Neuronal stem cell (in vitro differentiated cells): ENCODE measurements at regions not wholly inside any gene's neighbourhood (a gene's known extent, or its start where the extent isn't known, plus 50 kb on each side); places are given as distances from the start of the nearest gene placed in this dataset.

Experiments used
- DNase-seq: peaks from one replicate; pipeline ENCODE4 v3.0.0-alpha.2; 2013; ENCODE audit warnings: low spot score
- H2AFZ ChIP-seq: one replicate; pipeline ENCODE4 v1.6.1; 2013; ENCODE audit warnings: mild to moderate bottlenecking, low read length, inconsistent platforms
- H2AK5ac ChIP-seq: 2 replicates; pipeline ENCODE4 v1.6.1; 2013; ENCODE audit warnings: low read depth, mild to moderate bottlenecking, inconsistent platforms, low read length, moderate library complexity, mixed read lengths
- H2BK120ac ChIP-seq: 2 replicates; pipeline ENCODE4 v1.6.1; 2013; ENCODE audit warnings: low read depth, mild to moderate bottlenecking, inconsistent platforms, low read length, moderate library complexity, mixed read lengths
- H2BK12ac ChIP-seq: one replicate; pipeline ENCODE4 v1.6.1; 2013; ENCODE audit warnings: low read length, inconsistent platforms
- H2BK15ac ChIP-seq: 2 replicates; pipeline ENCODE4 v1.6.1; 2013; ENCODE audit warnings: mild to moderate bottlenecking, low read length, inconsistent platforms, mixed read lengths
- H2BK5ac ChIP-seq: one replicate; pipeline ENCODE4 v1.6.1; 2013; ENCODE audit warnings: inconsistent platforms, mild to moderate bottlenecking, low read length, moderate library complexity
- H3K14ac ChIP-seq: one replicate; pipeline ENCODE4 v1.6.1; 2013; ENCODE audit warnings: low read length, inconsistent platforms
- H3K18ac ChIP-seq: 2 replicates; pipeline ENCODE4 v1.6.1; 2013; ENCODE audit warnings: low read length, inconsistent platforms
- H3K23ac ChIP-seq: 2 replicates; pipeline ENCODE4 v1.6.1; 2013; ENCODE audit warnings: low read depth, mild to moderate bottlenecking, mixed read lengths, low read length, inconsistent platforms; ENCODE audit not compliant: poor library complexity
- H3K27ac ChIP-seq: replicated peaks from 3 replicates; pipeline ENCODE4 v1.5.1; 2013; ENCODE audit warnings: low read length, inconsistent platforms
- H3K27me3 ChIP-seq, 3 experiments: 2 replicates each; pipeline ENCODE4 v1.6.1; 2013; ENCODE audit warnings: low read length in 3 of 3, mild to moderate bottlenecking in 2 of 3, inconsistent platforms in 1 of 3, low read depth in 1 of 3, mixed read lengths in 1 of 3, moderate library complexity in 1 of 3; ENCODE audit not compliant: control insufficient read depth in 3 of 3, insufficient read depth in 3 of 3
- H3K36me3 ChIP-seq, 2 donors: replicated peaks in 1 of 2; 2 replicates each; pipeline ENCODE4 v1.6.1; 2013; ENCODE audit warnings: low read length in 2 of 2; ENCODE audit not compliant: control insufficient read depth in 2 of 2, insufficient read depth in 2 of 2
- H3K4ac ChIP-seq: 2 replicates; pipeline ENCODE4 v1.6.1; 2013; ENCODE audit warnings: inconsistent platforms, mild to moderate bottlenecking, low read length, moderate library complexity
- H3K4me1 ChIP-seq, 2 donors: 1 replicate in 1 of 2; 2 replicates in 1 of 2; pipeline ENCODE4 v1.6.1; 2013; ENCODE audit warnings: low read length in 2 of 2, low read depth in 1 of 2; ENCODE audit not compliant: control insufficient read depth in 2 of 2, insufficient read depth in 1 of 2
- H3K4me2 ChIP-seq: one replicate; pipeline ENCODE4 v1.6.1; 2013; ENCODE audit warnings: mild to moderate bottlenecking, low read length, inconsistent platforms; ENCODE audit not compliant: insufficient read depth, poor library complexity, severe bottlenecking
- H3K4me3 ChIP-seq, 2 donors: 2 replicates each; pipeline ENCODE4 v1.5.1; 2013; ENCODE audit warnings: low read length in 2 of 2, mild to moderate bottlenecking in 2 of 2, inconsistent platforms in 1 of 2, moderate library complexity in 1 of 2
- H3K79me1 ChIP-seq: one replicate; pipeline ENCODE4 v1.6.1; 2013; ENCODE audit warnings: low read depth, mild to moderate bottlenecking, inconsistent platforms, low read length, moderate library complexity
- H3K9ac ChIP-seq: one replicate; pipeline ENCODE4 v1.6.1; 2013; ENCODE audit warnings: mild to moderate bottlenecking, low read depth, low read length, inconsistent platforms; ENCODE audit not compliant: poor library complexity
- H3K9me3 ChIP-seq, 2 donors: replicated peaks in 1 of 2; 2 replicates each; pipeline versions ENCODE3 to v1.6.1; 2013; ENCODE audit warnings: low read length in 2 of 2, mild to moderate bottlenecking in 2 of 2, inconsistent platforms in 1 of 2, low read depth in 1 of 2, mixed read lengths in 1 of 2, moderate library complexity in 1 of 2; ENCODE audit not compliant: control insufficient read depth in 2 of 2, insufficient read depth in 1 of 2
- H4K8ac ChIP-seq: one replicate; pipeline ENCODE4 v1.6.1; 2013; ENCODE audit warnings: low read depth, mild to moderate bottlenecking, inconsistent platforms, low read length, moderate library complexity
- H4K91ac ChIP-seq: one replicate; pipeline ENCODE4 v1.6.1; 2013; ENCODE audit warnings: low read length, low read depth, mild to moderate bottlenecking, inconsistent platforms; ENCODE audit not compliant: poor library complexity
- WGBS, 2 donors: extraction: QIAGEN DNeasy Blood & Tissue Kit; methylation state at CpG; one replicate each; pipeline ENCODE4 v1.1.7; 2013; ENCODE audit warnings: missing lambda C conversion rate in 2 of 2, mixed read lengths in 1 of 2; ENCODE audit not compliant: insufficient read length in 2 of 2, insufficient replicate concordance in 1 of 2; ENCODE audit errors: extremely low coverage in 2 of 2; 5-methylcytosine and 5-hydroxymethylcytosine counted together

GRCh38 chr5:159663986-159664385 lies 252.3 kb upstream of the ADRA1B start:
- Histone ChIP-seq H2BK5ac (no peak overlapping the region), H3K18ac (no peak overlapping the region), H3K79me1 (no peaks in the 10 kb centered on the region), H4K8ac (no peak overlapping the region), H3K27ac (no peak overlapping the region), H2BK12ac (no peak overlapping the region), H3K4me3 (no peak overlapping the region), H3K23ac (no peak overlapping the region), H3K4ac (no peak overlapping the region), H3K4me1 (no peaks in the 10 kb centered on the region), H3K36me3 (no peaks in the 10 kb centered on the region), H3K9me3 (no peaks in the 10 kb centered on the region), H3K4me2 (no peak overlapping the region), H3K9ac (no peak overlapping the region), H3K14ac (no peak overlapping the region), H2AK5ac (no peak overlapping the region), H2BK120ac (no peak overlapping the region), H3K27me3 (no peaks in the 10 kb centered on the region), H2AFZ (no peak overlapping the region), H2BK15ac (no peak overlapping the region), H4K91ac (no peak overlapping the region)
- WGBS, 2 donors = no CpG with 5 or more reads among the region's 1 CpG
- DNase-seq = no peak

DNA sequence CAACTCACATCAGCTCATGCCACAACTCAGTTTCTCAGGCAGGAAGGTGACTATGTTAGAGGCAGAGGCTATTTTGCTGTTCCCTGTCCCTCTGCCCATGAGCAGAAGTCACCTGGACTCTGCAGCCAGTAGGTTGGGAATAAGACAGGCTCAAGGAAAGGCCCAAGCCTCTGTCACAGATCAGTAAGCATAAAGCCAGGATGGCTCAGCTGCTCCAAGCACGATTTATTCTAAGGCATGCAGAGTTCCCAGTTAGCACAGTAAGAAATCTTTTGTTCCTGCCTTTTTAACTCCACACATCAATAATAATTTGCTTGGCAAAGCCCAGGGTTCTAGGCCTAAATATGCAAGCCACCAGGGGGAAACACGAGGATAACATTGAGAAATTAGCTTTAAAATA lies 249.0 kb upstream of the ADRA1B start:
- Histone ChIP-seq H3K9me3 (no peaks in the 10 kb centered on the region), H2BK12ac (no peak overlapping the region), H2BK120ac (no peak overlapping the region), H2AK5ac (no peak overlapping the region), H4K8ac (no peak overlapping the region), H3K36me3 (no peaks in the 10 kb centered on the region), H3K18ac (no peak overlapping the region), H3K23ac (no peak overlapping the region), H2AFZ (no peak overlapping the region), H3K4me2 (no peak overlapping the region), H4K91ac (no peak overlapping the region), H3K27ac (no peak overlapping the region), H3K14ac (no peak overlapping the region), H3K79me1 (no peaks in the 10 kb centered on the region), H3K27me3 (no peaks in the 10 kb centered on the region), H3K4me1 (no peaks in the 10 kb centered on the region), H2BK5ac (no peak overlapping the region), H3K4ac (no peak overlapping the region), H3K9ac (no peak overlapping the region), H2BK15ac (no peak overlapping the region), H3K4me3 (no peak overlapping the region)
- no CpG with 5 or more reads among the region's 2 CpGs for WGBS, 2 donors
- no peak for DNase-seq

- Histone ChIP-seq H3K4me3 (no peak overlapping the region), H2BK12ac (no peak overlapping the region), H2BK5ac (no peak overlapping the region), H4K91ac (no peak overlapping the region), H3K18ac (no peak overlapping the region), H3K4ac (no peak overlapping the region), H2BK15ac (no peak overlapping the region), H3K4me2 (no peak overlapping the region), H2AFZ (no peak overlapping the region), H3K23ac (no peak overlapping the region), H3K27me3 (no peaks in the 10 kb centered on the region), H3K79me1 (no peaks in the 10 kb centered on the region), H3K14ac (no peak overlapping the region), H3K4me1 (no peaks in the 10 kb centered on the region), H2AK5ac (no peak overlapping the region), H3K9ac (no peak overlapping the region), H4K8ac (no peak overlapping the region), H2BK120ac (no peak overlapping the region), H3K27ac (no peak overlapping the region), H3K36me3 (no peaks in the 10 kb centered on the region), H3K9me3 (peaks cover 0 to 2% of the 10 kb centered on the region in 2 donors)
- WGBS, 2 donors = no CpG with 5 or more reads among the region's 3 CpGs
- DNase-seq = no peak
These were observed 247.7 kb upstream of the ADRA1B start for GRCh38 chr5:159668556-159668955.

- Histone ChIP-seq H2AFZ (no peak overlapping the region), H3K79me1 (no peaks in the 10 kb centered on the region), H3K27ac (no peak overlapping the region), H2BK12ac (no peak overlapping the region), H3K18ac (no peak overlapping the region), H3K4me2 (no peak overlapping the region), H3K14ac (no peak overlapping the region), H3K23ac (no peak overlapping the region), H4K91ac (no peak overlapping the region), H3K4me3 (no peak overlapping the region), H2BK120ac (no peak overlapping the region), H2BK15ac (no peak overlapping the region), H3K4me1 (no peaks in the 10 kb centered on the region), H3K4ac (no peak overlapping the region), H4K8ac (no peak overlapping the region), H2AK5ac (no peak overlapping the region), H3K9me3 (peaks cover 0 to 2% of the 10 kb centered on the region in 2 donors), H3K9ac (no peak overlapping the region), H3K27me3 (no peaks in the 10 kb centered on the region), H2BK5ac (no peak overlapping the region), H3K36me3 (no peaks in the 10 kb centered on the region)
- DNase-seq = no peak
- no CpG with 5 or more reads among the region's 4 CpGs for WGBS, 2 donors
These were observed 246.7 kb upstream of the ADRA1B start for GRCh38 chr5:159669559-159669958.
